Glomerular endothelial cell (primary cell): ENCODE measurements at regions not wholly inside any gene's neighbourhood (a gene's known extent, or its start where the extent isn't known, plus 50 kb on each side); places are given as distances from the start of the nearest gene placed in this dataset.
"Not testable (repeated sequence)": the region's sequence is repeated elsewhere in the genome, so short reads cannot be mapped to it uniquely, and the experiment has no call there.

Source experiments
- DNase-seq: peaks from one replicate; pipeline ENCODE4 v3.0.0-alpha.2; 2011; ENCODE audit warnings: low read depth, low spot score; ENCODE audit errors: extremely low read depth

DNA sequence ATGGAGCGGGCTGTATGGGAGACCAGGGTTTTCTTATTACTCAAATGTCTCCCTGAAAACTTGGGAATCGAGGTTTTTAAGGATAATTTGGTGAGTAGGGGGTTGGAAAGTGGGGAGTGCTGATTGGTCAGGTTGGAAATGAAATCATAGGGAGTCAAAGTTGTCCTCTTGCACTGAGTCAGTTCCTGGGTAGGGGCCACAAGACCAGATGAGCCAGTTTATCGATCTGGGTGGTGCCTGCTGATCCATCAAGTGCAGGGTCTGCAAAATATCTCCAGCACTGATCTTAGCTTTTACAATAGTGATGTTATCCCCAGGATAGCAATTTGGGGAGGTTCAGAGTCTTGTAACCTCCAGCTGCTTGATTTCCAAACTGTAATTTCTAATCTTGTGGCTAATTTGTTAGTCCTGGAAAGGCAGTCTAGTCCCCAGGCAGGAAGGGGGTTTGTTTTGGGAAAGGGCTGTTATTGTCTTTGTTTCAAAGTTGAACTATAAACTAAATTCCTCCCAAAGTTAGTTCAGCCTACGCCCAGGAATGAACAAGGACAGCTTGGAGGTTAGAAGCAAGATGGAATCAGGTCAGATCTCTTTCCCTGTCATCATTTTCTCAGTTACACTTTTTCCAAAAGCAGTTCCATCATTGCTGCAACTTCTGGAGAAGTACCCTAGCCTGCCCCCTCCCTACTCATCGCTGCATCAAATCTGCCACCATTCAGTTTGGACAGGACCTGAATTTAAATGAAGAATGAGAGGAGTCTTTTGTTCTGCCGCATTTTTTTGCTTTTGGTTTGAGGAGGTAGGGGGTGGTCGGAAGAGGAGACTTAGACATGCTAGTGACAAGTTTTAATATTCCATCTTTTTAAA is 236.4 kb upstream of the GALNT17 start:
- not testable (repeated sequence) for DNase-seq

DNA sequence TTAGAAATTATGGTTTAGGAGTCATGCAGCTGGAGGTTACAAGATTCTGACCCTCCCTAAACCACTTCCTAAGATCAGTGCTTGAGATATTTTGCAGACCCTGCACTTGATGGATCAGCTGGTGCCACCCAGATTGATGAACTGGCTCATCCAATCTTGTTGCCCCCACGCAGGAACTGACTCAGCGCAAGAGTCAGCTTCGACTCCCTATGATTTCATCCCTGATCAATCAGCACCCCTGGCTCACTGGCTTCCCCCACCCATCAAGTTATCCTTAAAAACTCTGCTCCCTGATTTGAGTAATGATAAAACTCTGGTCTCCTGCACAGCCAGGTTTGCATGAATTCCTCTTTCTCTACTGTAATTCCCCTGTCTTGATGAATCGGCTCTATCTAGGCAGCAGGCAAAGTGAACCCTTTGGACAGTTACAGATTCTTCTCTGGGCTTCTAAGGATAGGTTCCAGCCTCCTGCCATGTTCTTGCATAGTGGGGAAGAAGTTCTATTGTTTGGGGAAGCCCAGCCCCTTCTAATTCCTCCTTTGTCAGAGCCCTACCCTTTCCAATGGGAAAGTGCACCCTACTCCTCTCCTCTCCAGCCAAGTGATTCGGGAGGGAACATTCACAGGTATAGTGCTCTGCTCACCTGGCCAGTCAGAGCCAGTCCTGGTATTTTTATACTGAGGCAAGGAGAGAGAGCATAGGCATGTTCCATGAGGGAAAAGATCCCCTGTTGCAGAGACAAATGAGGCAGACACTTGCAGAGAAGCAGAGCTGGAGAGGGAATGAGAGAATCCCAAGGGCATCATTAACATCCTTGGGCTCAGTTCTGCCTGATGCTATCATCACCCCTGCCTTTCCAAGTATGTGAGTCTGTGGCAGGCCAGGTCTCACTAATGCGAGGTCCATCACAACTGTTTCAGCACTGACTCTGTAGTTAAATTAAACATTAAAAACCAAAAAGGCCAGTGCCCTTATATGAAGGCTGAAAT is 224.4 kb upstream of the GALNT17 start:
- DNase-seq, result no peak

DNA sequence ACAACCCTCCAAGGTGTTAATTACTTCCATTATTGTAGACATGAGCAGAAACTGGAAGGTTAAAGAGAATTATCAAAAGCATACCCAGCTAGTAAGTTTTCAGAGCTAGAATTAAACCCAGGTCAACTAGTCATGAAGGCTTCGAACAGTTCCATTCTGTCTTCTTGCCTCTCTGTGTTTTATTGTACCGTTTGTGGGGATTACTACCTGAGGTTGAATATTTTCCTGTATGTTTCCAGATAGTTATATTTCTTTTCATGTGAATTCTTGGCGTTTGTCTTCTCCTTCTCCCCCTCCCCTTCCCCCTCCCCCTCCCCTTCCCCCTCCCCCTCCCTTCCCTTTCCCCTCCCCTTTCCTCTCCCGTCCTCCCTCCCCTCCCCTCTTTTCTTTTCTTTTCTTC is 218.0 kb upstream of the GALNT17 start:
- DNase-seq, result no peak

DNA sequence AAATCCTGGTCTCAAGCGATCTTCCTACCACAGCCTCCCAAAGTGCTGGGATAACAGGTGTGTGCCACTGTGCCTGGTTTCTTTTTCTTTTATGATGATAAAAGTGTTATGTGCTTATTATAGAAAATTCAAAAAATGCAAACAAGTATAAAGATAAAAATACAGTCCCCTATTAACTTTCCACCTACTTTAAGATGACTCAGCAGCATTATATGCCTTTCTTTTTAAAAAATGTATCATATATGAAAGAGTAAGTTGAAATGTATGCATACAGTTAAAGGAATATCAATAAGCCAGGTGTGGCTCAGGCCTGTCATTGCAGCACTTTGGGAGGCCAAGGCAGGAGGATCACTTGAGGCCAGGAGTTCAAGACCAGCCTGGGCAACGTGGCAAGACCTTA is 216.9 kb upstream of the GALNT17 start:
- no peak for DNase-seq

DNA sequence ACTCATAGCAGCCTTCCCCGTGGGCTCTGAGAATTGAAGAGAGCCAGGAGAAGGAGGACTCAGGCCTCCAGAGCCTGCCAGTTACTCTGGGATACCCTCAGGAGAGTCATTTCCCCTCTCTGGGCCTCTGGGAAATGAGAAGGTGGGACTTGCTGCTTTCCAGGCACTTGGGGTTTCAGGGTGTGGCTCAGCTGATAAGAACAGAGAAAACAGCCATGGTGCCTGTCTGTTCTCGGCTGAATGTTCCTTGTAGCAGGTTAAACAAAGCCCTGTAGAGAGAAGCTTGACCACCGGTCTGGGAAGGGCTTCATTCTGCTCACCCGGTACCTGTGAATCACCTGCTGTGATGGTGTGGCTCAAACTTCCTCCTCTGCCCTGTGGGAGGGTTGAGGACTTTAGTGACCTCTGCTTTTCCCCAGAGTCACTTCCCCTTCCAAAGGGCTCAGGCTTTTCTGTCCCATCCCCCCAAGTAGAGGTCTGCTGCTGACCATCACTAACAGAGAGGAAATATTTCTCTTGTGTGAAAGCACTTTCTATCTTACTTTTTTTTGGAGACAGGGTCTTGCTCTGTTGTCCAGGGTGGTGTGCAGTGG is 212.4 kb upstream of the GALNT17 start:
- DNase-seq, result no peak

DNA sequence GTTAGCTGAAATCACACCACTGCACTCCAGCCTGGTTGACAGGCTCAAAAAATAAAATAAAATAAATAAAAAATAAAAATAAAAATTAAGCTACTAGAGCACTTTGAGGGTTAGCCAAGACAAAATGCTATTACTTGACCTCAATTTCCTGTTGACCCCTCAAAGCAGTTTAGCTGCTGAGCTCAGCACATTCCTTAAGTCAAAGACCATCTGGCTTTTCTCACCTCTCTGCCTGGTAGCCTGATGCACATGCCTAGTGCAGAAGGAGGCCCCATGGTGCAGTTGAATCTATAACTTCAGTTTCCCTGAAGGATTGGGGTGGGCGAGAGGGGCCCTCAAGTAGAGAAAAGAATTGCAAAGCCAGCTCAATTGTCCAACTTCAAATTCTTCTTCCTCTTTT is 211.1 kb upstream of the GALNT17 start:
- no peak for DNase-seq

DNA sequence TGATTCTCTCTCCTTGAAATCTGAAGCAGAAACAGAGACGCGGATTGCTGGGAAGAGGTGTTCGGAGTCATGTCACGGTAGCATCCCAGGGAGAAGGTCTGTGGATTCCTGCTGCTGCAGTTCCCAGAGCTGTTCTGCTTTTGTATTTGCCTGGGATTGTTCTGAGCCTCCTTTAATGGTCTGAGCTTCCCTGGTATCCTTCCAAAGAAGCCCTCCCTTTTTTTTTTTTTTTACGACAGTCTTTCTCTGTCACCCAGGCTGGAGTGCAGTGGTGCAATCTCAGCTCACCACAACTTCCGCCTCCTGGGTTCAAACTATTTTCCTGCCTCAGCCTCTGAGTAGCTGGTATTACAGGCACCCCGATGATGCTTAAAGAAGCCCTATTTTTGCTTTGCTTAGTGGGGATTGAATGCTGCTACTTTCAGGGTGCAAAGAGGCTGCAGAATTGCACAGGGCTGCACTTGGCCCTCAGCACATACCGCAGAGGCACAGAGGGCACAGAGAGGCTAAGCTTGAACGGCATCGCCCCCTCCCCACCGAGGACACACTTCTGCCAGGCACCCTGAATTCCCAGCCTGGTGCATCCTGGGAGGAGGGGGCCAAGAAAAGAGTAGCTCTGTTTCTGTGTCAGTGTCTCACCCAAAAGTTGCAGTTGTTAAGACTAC is 208.6 kb upstream of the GALNT17 start:
- DNase-seq, result no peak

DNA sequence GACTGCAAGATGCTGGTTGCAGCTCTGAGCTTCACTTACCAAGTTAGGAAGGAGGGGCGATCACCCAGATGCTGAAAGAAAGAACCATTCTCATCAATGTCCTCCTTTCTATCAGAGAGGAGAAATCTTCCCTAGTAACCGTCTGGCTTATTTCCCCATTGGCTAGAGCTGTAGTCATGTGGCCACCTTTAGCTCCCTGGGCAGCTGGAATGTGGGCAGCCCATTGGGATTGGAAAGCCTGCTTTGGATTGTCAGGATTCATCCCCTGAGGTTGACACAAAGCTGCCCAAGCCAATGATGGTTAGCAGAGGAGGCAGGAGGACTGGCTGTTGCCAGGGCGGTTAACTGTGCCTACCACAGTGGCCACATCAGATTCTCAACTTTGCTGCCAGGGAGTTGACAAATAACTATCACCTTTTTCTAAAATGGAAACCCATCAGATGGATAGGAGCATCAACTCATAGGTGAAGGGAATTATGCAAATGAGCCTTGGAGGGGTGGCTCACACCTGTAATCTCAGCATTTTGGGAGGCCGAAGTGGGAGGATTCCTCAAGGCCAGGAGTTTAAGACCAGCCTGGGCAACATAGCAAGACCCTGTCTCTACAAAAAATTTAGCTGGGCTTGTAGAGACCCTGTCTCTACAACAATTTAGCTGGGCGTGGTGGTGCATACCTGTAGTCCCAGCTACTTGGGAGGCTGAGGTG is 206.4 kb upstream of the GALNT17 start:
- no peak for DNase-seq

DNA sequence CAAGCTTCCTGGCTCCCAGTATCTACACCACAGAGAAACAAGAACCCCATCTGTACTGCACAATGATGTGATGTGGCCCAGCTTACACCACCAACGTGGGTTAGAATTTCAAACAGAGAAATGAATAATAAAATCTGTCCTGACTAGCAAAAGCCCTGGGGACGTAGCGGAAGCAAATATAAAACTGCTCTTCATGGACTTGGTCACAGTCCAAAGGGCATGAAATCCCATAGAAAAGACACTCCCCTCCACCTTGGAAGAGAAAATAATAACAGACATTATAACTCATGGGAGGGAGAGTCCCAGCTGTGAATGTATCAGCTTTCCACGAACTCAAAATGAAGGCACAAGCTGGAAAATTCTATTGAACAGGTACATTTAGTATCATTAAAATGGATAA is 205.3 kb upstream of the GALNT17 start:
- DNase-seq, result no peak

DNA sequence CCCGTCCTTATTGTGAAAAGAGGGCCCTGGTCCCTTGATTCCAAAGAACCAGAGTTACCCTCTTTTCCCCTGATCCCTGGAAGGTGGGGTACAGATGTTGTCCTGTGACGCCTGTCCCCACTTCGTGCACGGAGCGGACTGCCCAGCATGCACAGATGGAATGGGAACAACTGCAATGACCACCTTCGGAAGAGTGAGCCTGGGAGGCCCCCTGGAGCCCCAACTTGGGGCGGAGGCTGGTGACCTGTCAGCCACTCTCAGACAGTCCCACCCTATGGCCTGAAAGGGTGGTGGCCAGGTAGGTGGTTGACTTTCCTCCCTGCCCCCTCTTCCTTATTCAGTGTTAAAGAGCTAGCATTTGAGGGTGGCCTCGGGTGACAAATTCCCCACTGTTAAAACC is 196.6 kb upstream of the GALNT17 start:
- no peak for DNase-seq

DNA sequence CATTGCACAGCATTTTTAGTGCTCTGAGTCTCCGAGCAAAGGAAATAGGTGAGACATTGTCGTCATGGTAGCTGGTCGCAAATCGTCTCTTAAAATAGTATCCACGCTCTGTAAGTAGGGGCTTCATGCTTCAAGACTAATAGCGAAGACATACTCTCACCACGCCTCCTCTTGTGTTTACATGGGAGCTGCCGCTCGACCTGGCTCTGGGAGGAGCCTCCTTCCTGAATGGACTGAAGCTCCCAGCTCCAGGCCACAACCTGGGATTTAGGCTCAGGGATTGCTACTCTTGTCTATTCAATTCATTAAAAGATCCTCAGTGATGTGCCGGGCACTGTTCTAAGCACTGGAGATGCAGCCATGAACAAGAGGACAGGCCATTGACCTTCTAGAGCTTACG is 196.1 kb upstream of the GALNT17 start:
- DNase-seq, result no peak

DNA sequence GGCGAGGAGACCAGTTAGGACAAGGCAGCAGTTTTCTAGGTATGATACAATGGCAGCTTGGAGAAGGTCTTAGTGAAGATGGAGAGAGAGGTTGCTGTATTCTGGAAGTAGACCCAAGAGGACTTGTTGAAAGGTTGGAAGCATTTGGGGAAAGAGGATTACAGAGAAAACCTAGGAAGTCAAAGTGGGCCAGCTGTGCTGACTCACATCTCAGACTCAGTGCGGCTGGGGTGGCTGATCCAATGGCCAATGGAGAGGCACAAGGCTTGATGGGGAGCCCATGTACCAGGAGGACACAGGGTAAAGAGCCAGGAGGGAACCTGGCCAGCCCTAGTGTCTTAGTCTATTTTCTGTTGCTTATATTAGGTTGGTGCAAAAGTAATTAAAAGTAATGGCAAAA is 194.5 kb upstream of the GALNT17 start:
- DNase-seq, result no peak

DNA sequence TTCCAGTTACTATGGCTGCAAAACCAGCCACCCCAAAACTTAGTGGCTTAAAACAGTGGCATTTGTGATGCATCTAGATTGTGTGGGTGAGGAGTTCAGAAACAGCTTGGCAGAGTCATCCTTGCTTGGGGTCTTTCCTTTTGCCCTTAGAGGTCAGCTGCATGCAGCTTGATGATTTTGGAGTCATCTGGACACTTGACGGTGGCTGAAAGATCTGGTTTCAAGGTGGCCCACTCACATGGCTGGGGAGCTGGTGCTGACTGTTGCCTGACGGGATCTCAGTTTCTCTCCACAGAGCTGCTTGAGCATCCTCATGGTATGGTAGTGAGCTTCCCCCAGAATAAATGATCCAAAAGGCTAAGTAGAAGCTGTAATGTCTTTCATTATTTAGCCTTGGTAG is 191.3 kb upstream of the GALNT17 start:
- DNase-seq, result no peak

DNA sequence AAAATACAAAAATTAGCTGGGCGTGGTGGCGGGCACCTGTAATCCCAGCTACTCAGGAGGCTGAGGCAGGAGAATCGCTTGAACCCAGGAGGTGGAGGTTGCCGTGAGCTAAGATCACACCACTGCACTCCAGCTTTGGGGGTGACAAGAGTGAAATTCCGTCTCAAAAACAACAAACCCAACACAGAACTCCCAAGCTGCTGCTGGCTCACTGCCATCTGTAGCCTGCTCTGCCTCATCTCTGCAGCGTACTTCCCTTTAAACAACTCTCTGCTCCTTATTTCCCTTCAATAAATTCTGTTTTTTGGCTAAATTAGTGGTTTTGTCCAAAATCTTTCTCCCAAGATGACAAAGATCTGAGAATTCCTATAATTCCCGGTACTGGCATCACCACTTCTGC is 189.2 kb upstream of the GALNT17 start:
- DNase-seq, result no peak

DNA sequence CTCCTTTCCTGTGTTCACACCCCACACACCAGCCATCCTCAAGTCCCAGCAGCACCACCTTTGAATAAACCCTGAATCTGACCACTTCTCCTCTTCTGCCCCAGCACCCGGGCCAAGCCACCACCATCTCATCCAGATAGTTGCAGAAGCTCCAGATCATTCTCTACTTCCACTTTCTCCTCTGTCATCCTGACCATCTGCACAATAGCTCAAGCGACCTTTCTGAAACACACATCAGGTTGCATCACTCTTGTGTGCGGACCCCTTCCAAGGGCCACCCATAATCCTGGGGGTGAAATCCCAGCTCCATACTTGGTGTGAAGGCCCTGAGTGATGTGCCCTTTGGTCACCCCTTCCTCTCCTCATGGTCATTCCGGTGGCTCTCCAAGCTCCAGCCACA is 187.4 kb upstream of the GALNT17 start:
- DNase-seq, result no peak

DNA sequence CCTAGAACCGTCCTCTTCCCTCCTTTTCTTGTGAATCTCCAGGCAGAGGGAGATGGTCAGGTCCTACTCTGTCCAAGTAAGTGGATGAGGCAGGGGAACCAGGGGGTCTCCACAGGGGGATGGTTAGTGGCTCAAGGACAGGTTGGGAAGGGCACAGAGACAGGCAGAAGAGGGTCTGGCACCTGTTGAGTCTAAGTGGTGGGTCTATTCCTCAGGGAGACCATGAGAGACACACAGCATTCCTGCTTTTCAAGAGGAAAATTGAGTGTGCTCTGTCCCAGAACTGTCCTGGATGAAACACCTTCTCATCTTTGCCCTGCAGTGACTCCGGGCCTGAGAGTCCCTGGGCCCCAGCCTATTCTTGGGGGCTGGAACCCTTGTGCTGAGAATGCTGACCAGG is 184.8 kb upstream of the GALNT17 start:
- no peak for DNase-seq

DNA sequence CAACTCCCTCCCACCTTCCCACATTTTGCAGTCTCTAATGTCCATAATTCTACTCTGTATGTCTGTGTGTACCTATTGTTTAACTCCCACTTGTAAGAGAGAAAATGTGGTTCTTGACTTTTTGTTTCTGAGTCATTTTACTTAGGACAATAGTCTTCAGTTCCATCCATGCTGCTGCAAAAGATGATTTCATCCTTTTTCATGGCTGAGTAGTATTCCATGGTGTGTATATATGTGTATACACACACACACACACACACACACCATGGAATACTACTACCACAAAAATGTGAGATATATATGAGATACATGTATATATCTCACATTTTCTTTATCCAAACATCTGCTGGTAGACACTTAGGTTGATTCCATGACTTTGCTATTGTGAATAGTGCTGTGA is 182.1 kb upstream of the GALNT17 start:
- no peak for DNase-seq

DNA sequence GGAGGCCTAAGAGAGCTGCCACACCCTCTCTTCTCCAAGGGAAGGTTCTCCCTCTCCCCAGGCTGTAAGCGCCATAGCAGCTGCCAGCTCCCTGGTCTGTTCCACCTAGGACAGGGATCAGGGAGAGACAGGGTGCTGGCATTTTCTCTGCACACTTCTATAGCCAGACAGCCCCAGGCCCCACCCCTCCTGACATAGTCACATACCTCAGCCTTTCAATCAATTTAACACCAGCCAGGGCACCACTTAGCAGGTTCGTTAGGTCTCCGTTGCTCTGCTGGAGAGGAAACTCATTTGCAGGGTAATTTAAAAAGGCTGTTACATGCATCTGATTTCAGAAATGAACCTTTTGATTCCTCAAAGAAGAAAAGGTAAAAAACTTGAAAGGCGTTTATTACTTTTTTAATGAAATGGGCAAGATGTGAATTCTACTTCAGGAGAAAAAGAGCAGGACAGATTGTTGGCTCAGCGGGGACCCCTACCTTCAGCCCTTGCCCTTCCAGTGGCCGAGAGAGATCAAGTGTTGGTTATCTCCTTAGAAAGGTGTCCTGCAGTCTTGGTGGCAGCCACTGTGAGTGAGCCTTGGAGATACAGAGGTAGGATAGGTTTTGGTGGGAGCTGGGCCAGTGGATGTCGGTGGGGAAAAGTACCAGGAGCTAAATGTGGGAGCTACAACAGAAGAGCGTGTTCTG is 180.5 kb upstream of the GALNT17 start:
- no peak for DNase-seq

DNA sequence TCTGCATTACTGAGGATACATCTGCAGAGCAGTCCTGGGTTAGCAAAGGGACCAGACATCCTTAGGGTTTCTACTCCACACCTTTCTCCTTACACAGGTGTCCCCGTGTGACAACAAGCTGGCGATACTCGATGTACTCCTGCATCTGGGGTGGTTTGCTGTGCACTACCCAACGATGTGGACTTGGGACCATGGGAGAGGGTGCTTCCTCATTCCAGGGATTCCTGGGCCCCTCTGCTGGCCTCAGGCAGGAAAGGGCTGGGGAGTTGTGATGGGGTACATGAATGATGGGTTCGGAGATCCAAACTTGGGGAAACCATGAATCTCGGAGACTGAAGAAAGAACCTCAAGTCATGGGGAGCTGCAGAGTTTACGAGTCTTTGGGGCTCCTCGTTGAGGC is 179.6 kb upstream of the GALNT17 start:
- no peak for DNase-seq

DNA sequence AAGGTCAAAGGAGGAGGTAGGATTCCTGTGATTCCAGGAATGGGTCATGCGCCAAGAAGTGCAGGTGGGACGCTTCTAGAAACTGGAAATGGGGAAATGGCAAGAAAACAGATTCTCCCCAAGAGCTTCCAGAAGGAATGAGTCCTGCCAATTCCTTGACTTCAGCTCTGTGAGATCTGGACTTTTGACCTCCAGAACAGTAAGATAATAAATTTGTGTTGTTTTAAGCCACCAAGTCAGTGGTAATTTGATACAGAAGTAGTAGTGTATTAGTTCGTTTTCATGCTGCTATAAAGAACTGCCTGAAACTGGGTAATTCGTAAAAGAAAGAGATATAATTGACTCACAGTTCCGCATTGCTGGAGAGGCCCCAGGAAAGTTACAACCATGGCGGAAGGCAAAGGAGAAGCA is 178.6 kb upstream of the GALNT17 start:
- DNase-seq, result no peak
